Skeletal muscle cell (primary cell): ENCODE measurements at regions not wholly inside any gene's neighbourhood (a gene's known extent, or its start where the extent isn't known, plus 50 kb on each side); places are given as distances from the start of the nearest gene placed in this dataset.
A peak's percentile ranks its signal among the peaks of the same experiment; 100 is the strongest.

Source experiments
- DNase-seq: peaks from one replicate; pipeline ENCODE4 v3.0.0-alpha.2; 2010; ENCODE audit warnings: low read depth
- H3K4me3 ChIP-seq: 2 replicates; pipeline ENCODE4 v1.5.1; 2011; ENCODE audit warnings: low read depth, mild to moderate bottlenecking, control low read depth, low read length, moderate library complexity

- DNase-seq, result no peak
- no peak overlapping the region for H3K4me3 ChIP-seq
These were observed 69.6 kb upstream of the SPATA31E1 start for GRCh38 chr9:87813119-87813463.

- no peak for DNase-seq
- no peak overlapping the region for H3K4me3 ChIP-seq
These were observed 66.6 kb upstream of the SPATA31E1 start for GRCh38 chr9:87816036-87816435.

GRCh38 chr9:87818308-87818707 is 64.4 kb upstream of the SPATA31E1 start:
- no peak overlapping the region for H3K4me3 ChIP-seq
- DNase-seq, result peak; percentile 4

GRCh38 chr9:87824216-87824875 is 58.3 kb upstream of the SPATA31E1 start:
- H3K4me3 ChIP-seq, result no peak overlapping the region
- DNase-seq, result no peak

- H3K4me3 ChIP-seq, result no peak overlapping the region
These were observed 57.8 kb upstream of the SPATA31E1 start for GRCh38 chr9:87824886-87825285.

GRCh38 chr9:87826331-87826730 is 56.3 kb upstream of the SPATA31E1 start:
- no peak overlapping the region for H3K4me3 ChIP-seq
- DNase-seq, result no peak

More at GRCh38 chr9:87824886-87825285, 57.8 kb upstream of the SPATA31E1 start:
- no peak for DNase-seq

GRCh38 chr9:87827341-87827740 is 55.3 kb upstream of the SPATA31E1 start:
- no peak overlapping the region for H3K4me3 ChIP-seq
- no peak for DNase-seq

- H3K4me3 ChIP-seq, result no peak overlapping the region
- no peak for DNase-seq
These were observed 52.9 kb upstream of the SPATA31E1 start for GRCh38 chr9:87829756-87830155.

- DNase-seq, result no peak
- no peak overlapping the region for H3K4me3 ChIP-seq
These were observed 52.2 kb upstream of the SPATA31E1 start for GRCh38 chr9:87830446-87830845.

- H3K4me3 ChIP-seq, result no peak overlapping the region
- DNase-seq, result no peak
These were observed 51.5 kb upstream of the SPATA31E1 start for GRCh38 chr9:87831159-87831558.
